ENCODE measurements at regions not wholly inside any gene's neighbourhood (a gene's known extent, or its start where the extent isn't known, plus 50 kb on each side); places are given as distances from the start of the nearest gene placed in this dataset.

GRCh38 chr3:137542049-137542448, 222.1 kb upstream of the SOX14 start:
- Histone ChIP-seq H3K27ac (no peak overlapping the region), H3K4me1 (replicated peaks in 1 of 2) (no peaks in the 10 kb centered on the region), H3K9me3 (replicated peaks in 1 of 3) (no peaks in the 10 kb centered on the region), H3K36me3 (replicated peaks in 1 of 2) (no peaks in the 10 kb centered on the region), H3K27me3 (no peaks in the 10 kb centered on the region), H3K4me3 (no peak overlapping the region)
- 75 to 100% (median 86%) methylated on average over 2 to 3 of the region's 3 CpGs for WGBS, 4 donors
- DNase-seq = no peak
- intact Hi-C loops (cut with DNase I) = no loop called here
- TF ChIP-seq CTCF (IDR thresholded peaks at IDR 0.05) = no peak
- no peak for TF ChIP-seq POLR2A (IDR thresholded peaks at IDR 0.05)

GRCh38 chr3:137554242-137554641, 209.9 kb upstream of the SOX14 start:
- intact Hi-C loops (cut with DNase I) = no loop called here
- WGBS, 4 donors = 64 to 71% (median 66%) methylated on average over 2 of the region's 2 CpGs
- TF ChIP-seq POLR2A (IDR thresholded peaks at IDR 0.05) (no peak), CTCF (IDR thresholded peaks at IDR 0.05) (no peak)

GRCh38 chr3:137568880-137569279, 195.2 kb upstream of the SOX14 start:
- no peak for TF ChIP-seq POLR2A (IDR thresholded peaks at IDR 0.05)
- TF ChIP-seq CTCF (IDR thresholded peaks at IDR 0.05) = no peak
- H3K9me3 ChIP-seq (replicated peaks in 1 of 3) = no peaks in the 10 kb centered on the region
- no peak for DNase-seq
- no peaks in the 10 kb centered on the region for H3K36me3 ChIP-seq (replicated peaks in 1 of 2)
- H3K27ac ChIP-seq = no peak overlapping the region
- intact Hi-C loops (cut with DNase I) = no loop called here
- no peaks in the 10 kb centered on the region for H3K4me1 ChIP-seq (replicated peaks in 1 of 2)
- H3K27me3 ChIP-seq = no peaks in the 10 kb centered on the region
- no peak overlapping the region for H3K4me3 ChIP-seq

More at GRCh38 chr3:137554242-137554641, 209.9 kb upstream of the SOX14 start:
- H3K27ac ChIP-seq = no peak overlapping the region
- no peaks in the 10 kb centered on the region for H3K4me1 ChIP-seq (replicated peaks in 1 of 2)
- DNase-seq = no peak
- H3K36me3 ChIP-seq (replicated peaks in 1 of 2) = no peaks in the 10 kb centered on the region
- H3K4me3 ChIP-seq = no peak overlapping the region
- H3K9me3 ChIP-seq (replicated peaks in 1 of 3) = no peaks in the 10 kb centered on the region
- H3K27me3 ChIP-seq = no peaks in the 10 kb centered on the region

GRCh38 chr3:137572931-137573330, 191.2 kb upstream of the SOX14 start:
- Histone ChIP-seq H3K27ac (no peak overlapping the region), H3K36me3 (replicated peaks in 1 of 2) (no peaks in the 10 kb centered on the region), H3K27me3 (no peaks in the 10 kb centered on the region), H3K4me3 (no peak overlapping the region), H3K4me1 (replicated peaks in 1 of 2) (no peaks in the 10 kb centered on the region), H3K9me3 (replicated peaks in 1 of 3) (no peaks in the 10 kb centered on the region)
- intact Hi-C loops (cut with DNase I) = no loop called here
- WGBS, 4 donors = 48 to 61% (median 54%) methylated on average over 3 of the region's 3 CpGs
- no peak for DNase-seq
- no peak for TF ChIP-seq CTCF (IDR thresholded peaks at IDR 0.05)
